OCI-LY3 (cell line): ENCODE measurements at regions not wholly inside any gene's neighbourhood (a gene's known extent, or its start where the extent isn't known, plus 50 kb on each side); places are given as distances from the start of the nearest gene placed in this dataset.

Experiments used
- H2AFZ ChIP-seq: fragments of 200-600, 300-600 bp; shearing (Covaris generic); 2 replicates; pipeline ENCODE4 v1.6.0; 2014; ENCODE audit warnings: antibody characterized with exemption, low read depth, low read length
- H3K27ac ChIP-seq: fragments of 200-600, 300-600 bp; sonication (generic); 2 replicates; pipeline ENCODE4 v1.5.1; 2014; ENCODE audit warnings: mild to moderate bottlenecking, low read length, moderate library complexity, mixed read lengths
- H3K27me3 ChIP-seq: fragments of 200-600, 300-600 bp; sonication (generic); 2 replicates; pipeline ENCODE4 v1.6.1; 2014; ENCODE audit warnings: low read depth, low read length, mixed read lengths
- H3K36me3 ChIP-seq: fragments of 200-600, 300-600 bp; sonication (generic); replicated peaks from 2 replicates; pipeline ENCODE3; 2014; ENCODE audit warnings: low read depth, low read length, mixed read lengths
- H3K4me1 ChIP-seq: fragments of 300-600, 200-600 bp; sonication (generic); 2 replicates; pipeline ENCODE4 v1.6.1; 2014; ENCODE audit warnings: low read length, mixed read lengths
- H3K4me2 ChIP-seq: fragments of 200-600, 300-600 bp; sonication (generic); 2 replicates; pipeline ENCODE4 v1.6.1; 2014; ENCODE audit warnings: low read length, mixed read lengths
- H3K4me3 ChIP-seq: fragments of 300-600, 200-600 bp; sonication (generic); 2 replicates; pipeline ENCODE4 v1.5.1; 2014; ENCODE audit warnings: antibody characterized with exemption, mild to moderate bottlenecking, low read length, moderate library complexity
- H3K79me2 ChIP-seq: fragments of 300-600, 200-600 bp; shearing (Covaris generic); 2 replicates; pipeline ENCODE4 v1.6.1; 2014; ENCODE audit warnings: mild to moderate bottlenecking, low read length, mixed read lengths
- H3K9ac ChIP-seq: fragments of 300-600, 200-600 bp; shearing (Covaris generic); 2 replicates; pipeline ENCODE4 v1.6.0; 2014; ENCODE audit warnings: mild to moderate bottlenecking, low read length, moderate library complexity
- H3K9me3 ChIP-seq: fragments of 200-600, 300-600 bp; shearing (Covaris generic); 2 replicates; pipeline ENCODE4 v1.6.1; 2014; ENCODE audit warnings: low read length, mixed read lengths; ENCODE audit not compliant: insufficient read depth
- H4K20me1 ChIP-seq: fragments of 200-600, 300-600 bp; sonication (generic); 2 replicates; pipeline ENCODE4 v1.6.1; 2016; ENCODE audit warnings: low read length, mixed read lengths; ENCODE audit not compliant: insufficient read depth
- EZH2phosphoT487 ChIP-seq: fragments of 200-600 bp; shearing (Covaris generic); IDR thresholded peaks from 2 replicates; pipeline ENCODE4 v1.6.1; 2018; ENCODE audit warnings: antibody characterized with exemption, mixed run types, low read depth
- TF ChIP-seq, protein P1 (sequence below): fragments of 200-600, 300-600 bp; sonication (generic); IDR thresholded peaks from 2 replicates; pipeline ENCODE4 v1.5.1; 2014; ENCODE audit warnings: antibody characterized with exemption, low read length, low read depth

- Histone ChIP-seq H3K9me3 (no peaks in the 10 kb centered on the region), H3K4me1 (no peaks in the 10 kb centered on the region), H3K4me3 (no peak overlapping the region), H3K9ac (no peak overlapping the region), H4K20me1 (no peaks in the 10 kb centered on the region), H3K27me3 (no peaks in the 10 kb centered on the region), H3K36me3 (no peaks in the 10 kb centered on the region), H2AFZ (no peak overlapping the region), H3K27ac (no peak overlapping the region), H3K4me2 (no peak overlapping the region), H3K79me2 (no peaks in the 10 kb centered on the region)
- TF ChIP-seq, protein P1, sequence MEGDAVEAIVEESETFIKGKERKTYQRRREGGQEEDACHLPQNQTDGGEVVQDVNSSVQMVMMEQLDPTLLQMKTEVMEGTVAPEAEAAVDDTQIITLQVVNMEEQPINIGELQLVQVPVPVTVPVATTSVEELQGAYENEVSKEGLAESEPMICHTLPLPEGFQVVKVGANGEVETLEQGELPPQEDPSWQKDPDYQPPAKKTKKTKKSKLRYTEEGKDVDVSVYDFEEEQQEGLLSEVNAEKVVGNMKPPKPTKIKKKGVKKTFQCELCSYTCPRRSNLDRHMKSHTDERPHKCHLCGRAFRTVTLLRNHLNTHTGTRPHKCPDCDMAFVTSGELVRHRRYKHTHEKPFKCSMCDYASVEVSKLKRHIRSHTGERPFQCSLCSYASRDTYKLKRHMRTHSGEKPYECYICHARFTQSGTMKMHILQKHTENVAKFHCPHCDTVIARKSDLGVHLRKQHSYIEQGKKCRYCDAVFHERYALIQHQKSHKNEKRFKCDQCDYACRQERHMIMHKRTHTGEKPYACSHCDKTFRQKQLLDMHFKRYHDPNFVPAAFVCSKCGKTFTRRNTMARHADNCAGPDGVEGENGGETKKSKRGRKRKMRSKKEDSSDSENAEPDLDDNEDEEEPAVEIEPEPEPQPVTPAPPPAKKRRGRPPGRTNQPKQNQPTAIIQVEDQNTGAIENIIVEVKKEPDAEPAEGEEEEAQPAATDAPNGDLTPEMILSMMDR = no peak
- TF ChIP-seq EZH2phosphoT487 = no peak
Observed at GRCh38 chr17:27070836-27071235, 223.1 kb upstream of the WSB1 start.

- Histone ChIP-seq H3K4me3 (no peak overlapping the region), H3K79me2 (no peaks in the 10 kb centered on the region), H3K9me3 (no peaks in the 10 kb centered on the region), H3K4me2 (no peak overlapping the region), H3K36me3 (no peaks in the 10 kb centered on the region), H3K27ac (no peak overlapping the region), H2AFZ (no peak overlapping the region), H4K20me1 (no peaks in the 10 kb centered on the region), H3K9ac (no peak overlapping the region), H3K4me1 (no peaks in the 10 kb centered on the region), H3K27me3 (no peaks in the 10 kb centered on the region)
- TF ChIP-seq EZH2phosphoT487 = no peak
- TF ChIP-seq, protein P1 = no peak
Observed at GRCh38 chr17:27072885-27073284, 221.0 kb upstream of the WSB1 start.

- Histone ChIP-seq H3K79me2 (no peaks in the 10 kb centered on the region), H4K20me1 (no peaks in the 10 kb centered on the region), H3K27ac (no peak overlapping the region), H3K27me3 (no peaks in the 10 kb centered on the region; the same call in 1 of the 2 replicates), H3K4me3 (no peak overlapping the region), H3K9me3 (no peaks in the 10 kb centered on the region), H3K4me2 (no peak overlapping the region), H3K9ac (no peak overlapping the region), H3K4me1 (no peaks in the 10 kb centered on the region), H2AFZ (no peak overlapping the region), H3K36me3 (no peaks in the 10 kb centered on the region)
- no peak for TF ChIP-seq EZH2phosphoT487
- TF ChIP-seq, protein P1 = no peak
Observed at GRCh38 chr17:27076814-27077213, 217.1 kb upstream of the WSB1 start.

DNA sequence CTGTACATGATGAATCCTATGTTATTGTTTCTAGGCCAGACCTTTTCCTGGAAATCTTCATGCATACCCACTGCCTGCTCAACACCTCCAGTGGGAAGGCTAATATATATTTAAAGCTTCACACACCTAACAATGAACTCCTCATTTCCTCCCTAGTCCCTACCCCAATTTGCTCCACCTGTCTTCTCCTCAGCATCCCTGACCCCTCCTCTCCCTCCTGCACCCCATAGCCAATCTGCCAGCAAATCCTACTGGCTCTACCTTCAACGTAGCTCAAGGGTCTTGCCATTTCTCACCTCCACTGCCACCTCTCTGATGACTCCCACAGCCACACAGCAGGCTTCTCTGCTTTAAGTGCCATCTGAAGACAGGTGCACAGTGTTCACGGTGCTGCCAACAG lies 215.6 kb upstream of the WSB1 start:
- Histone ChIP-seq H3K27ac (no peak overlapping the region), H3K9me3 (no peaks in the 10 kb centered on the region), H3K27me3 (no peaks in the 10 kb centered on the region; the same call in 1 of the 2 replicates), H3K36me3 (no peaks in the 10 kb centered on the region), H3K4me3 (no peak overlapping the region), H4K20me1 (no peaks in the 10 kb centered on the region), H3K79me2 (no peaks in the 10 kb centered on the region), H2AFZ (no peak overlapping the region), H3K4me2 (no peak overlapping the region), H3K9ac (no peak overlapping the region), H3K4me1 (no peaks in the 10 kb centered on the region)
- TF ChIP-seq EZH2phosphoT487 = no peak
- TF ChIP-seq, protein P1 = no peak
